ENCODE measurements at regions not wholly inside any gene's neighbourhood (a gene's known extent, or its start where the extent isn't known, plus 50 kb on each side); places are given as distances from the start of the nearest gene placed in this dataset.

DNA sequence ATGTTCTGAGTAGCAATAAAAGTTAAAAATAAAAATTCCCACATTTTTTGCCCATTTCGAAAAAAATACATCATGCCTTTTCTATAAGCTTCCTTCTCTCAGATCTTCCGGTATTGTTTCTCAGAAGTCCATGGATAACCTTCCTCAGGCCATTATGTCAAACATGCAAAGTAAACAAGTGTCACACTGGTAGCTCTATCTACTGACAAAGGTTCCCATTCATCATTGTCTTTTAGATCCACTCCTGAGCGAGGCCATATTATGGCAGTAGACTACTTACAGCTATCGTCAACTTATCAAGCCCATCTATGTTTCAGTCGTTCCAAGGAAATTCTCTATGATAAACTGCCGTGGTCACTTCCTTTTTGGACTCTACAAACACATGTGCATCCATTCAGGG, 1068.2 kb downstream of the GLUD2 start:
- no peak for TF ChIP-seq CTCF (IDR thresholded peaks at IDR 0.05)
- TF ChIP-seq POLR2A (IDR thresholded peaks at IDR 0.05), result no peak

All from ovary (tissue), 3 donors.